Gastroesophageal sphincter (tissue), 3 donors: ENCODE measurements at regions not wholly inside any gene's neighbourhood (a gene's known extent, or its start where the extent isn't known, plus 50 kb on each side); places are given as distances from the start of the nearest gene placed in this dataset.

Source experiments
- CTCF ChIP-seq, 4 experiments: fragments of 200-600 bp in 2 of 4; fragments of 450-650 bp in 2 of 4; sonication (generic) in 1 of 4; IDR thresholded peaks; one replicate each; pipeline ENCODE4 v1.5.1; 2017 to 2019; ENCODE audit warnings: antibody characterized with exemption in 4 of 4, mild to moderate bottlenecking in 2 of 4, moderate library complexity in 2 of 4
- EP300 ChIP-seq: sonication (generic); formaldehyde crosslinking; IDR thresholded peaks from one replicate; pipeline ENCODE4 v1.6.1; 2017; ENCODE audit warnings: antibody characterized with exemption, mild to moderate bottlenecking
- POLR2A ChIP-seq, 2 donors: fragments of 450-650 bp; IDR thresholded peaks; one replicate each; pipeline ENCODE4 v1.6.1; 2017; ENCODE audit warnings: antibody characterized with exemption in 2 of 2, mild to moderate bottlenecking in 2 of 2, moderate library complexity in 1 of 2
- POLR2AphosphoS5 ChIP-seq: sonication (generic); formaldehyde crosslinking; IDR thresholded peaks from one replicate; pipeline ENCODE4 v1.6.1; 2017; ENCODE audit warnings: antibody characterized with exemption

DNA sequence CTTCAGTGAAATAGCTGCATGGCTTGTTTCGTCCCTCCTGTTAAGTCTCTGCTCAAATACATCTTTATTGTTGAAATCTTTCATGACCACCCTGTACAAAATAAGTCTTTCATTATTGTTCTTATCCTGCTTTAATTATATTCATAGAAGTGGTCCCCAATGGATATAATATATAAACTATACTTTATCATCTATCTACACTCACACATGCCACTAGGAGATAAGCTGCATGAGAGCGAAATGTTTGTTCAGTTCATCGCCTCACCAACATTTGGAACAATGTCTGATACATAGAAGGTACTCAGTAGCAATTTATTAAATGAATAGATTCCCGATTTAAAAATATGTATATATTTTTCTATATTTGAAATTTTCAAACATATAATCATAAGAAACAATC is 254.0 kb upstream of the ATXN7L3B start:
- TF ChIP-seq CTCF (IDR thresholded peaks at IDR 0.05) (no peak), POLR2A (IDR thresholded peaks at IDR 0.05) (no peak), POLR2AphosphoS5 (no peak), EP300 (no peak)
